H1 (cell line): ENCODE measurements at regions not wholly inside any gene's neighbourhood (a gene's known extent, or its start where the extent isn't known, plus 50 kb on each side); places are given as distances from the start of the nearest gene placed in this dataset.
A peak's percentile ranks its signal among the peaks of the same experiment; 100 is the strongest.

Experiments
- CTCF ChIA-PET: fragments of 300-600 bp; sonication (Branson Sonifier 250); formaldehyde crosslinking; loops from one replicate; lab custom pipeline; 2021; ENCODE audit not compliant: partially characterized antibody; lab: Charles Lee
- POLR2A ChIA-PET: fragments of 300-600 bp; sonication (Branson Sonifier 250); formaldehyde crosslinking; loops from one replicate; lab custom pipeline; 2021; ENCODE audit warnings: inconsistent platforms; ENCODE audit not compliant: partially characterized antibody; lab: Charles Lee
- DNase-seq, 2 experiments: peaks; one replicate each; pipeline versions ENCODE4 v3.0.0 to v3.0.0-alpha.2; 2010 to 2022; ENCODE audit warnings: low spot score in 2 of 2, low read depth in 1 of 2, mixed read lengths in 1 of 2
- FAIRE-seq: peaks from 2 replicates; lab custom pipeline; 2011; peaks lifted over from hg19 to GRCh38; lab: Jason Lieb, UNC
- H2AFZ ChIP-seq: 2 replicates; pipeline ENCODE4 v1.8.1; 2012; ENCODE audit warnings: low read length, inconsistent platforms
- H2AK5ac ChIP-seq: 2 replicates; pipeline ENCODE4 v1.6.1; 2013; ENCODE audit warnings: low read depth, low read length
- H2BK120ac ChIP-seq: replicated peaks from 2 replicates; pipeline ENCODE3; 2013; ENCODE audit warnings: low read depth, low read length, inconsistent platforms
- H2BK12ac ChIP-seq: 2 replicates; pipeline ENCODE4 v1.6.1; 2013; ENCODE audit warnings: low read depth, low read length
- H2BK15ac ChIP-seq: 2 replicates; pipeline ENCODE4 v1.6.1; 2013; ENCODE audit warnings: low read length
- H2BK20ac ChIP-seq: 2 replicates; pipeline ENCODE4 v1.6.1; 2013; ENCODE audit warnings: low read length
- H2BK5ac ChIP-seq: 2 replicates; pipeline ENCODE4 v1.6.1; 2013; ENCODE audit warnings: low read depth, low read length
- H3K14ac ChIP-seq: 2 replicates; pipeline ENCODE4 v1.6.1; 2013; ENCODE audit warnings: inconsistent platforms; ENCODE audit not compliant: insufficient read length
- H3K18ac ChIP-seq: 2 replicates; pipeline ENCODE4 v1.6.1; 2013; ENCODE audit warnings: low read length; ENCODE audit errors: extremely low read depth
- H3K23ac ChIP-seq: 2 replicates; pipeline ENCODE4 v1.6.1; 2013; ENCODE audit warnings: inconsistent platforms; ENCODE audit not compliant: insufficient read length
- H3K23me2 ChIP-seq: 2 replicates; pipeline ENCODE4 v1.6.1; 2013; ENCODE audit warnings: low read depth, low read length
- H3K27ac ChIP-seq: 2 replicates; pipeline ENCODE4 v1.6.1; 2011; ENCODE audit warnings: low read depth, low read length, inconsistent platforms
- H3K27me3 ChIP-seq, 4 experiments: replicated peaks in 1 of 4; 1 replicate in 1 of 4; 2 replicates in 3 of 4; pipeline versions ENCODE4 v1.6.1 to v1.8.1; 2011 to 2013; ENCODE audit warnings: low read length in 3 of 4, mild to moderate bottlenecking in 3 of 4, inconsistent platforms in 2 of 4, mixed read lengths in 2 of 4, moderate library complexity in 1 of 4; ENCODE audit not compliant: control insufficient read depth in 3 of 4, insufficient read depth in 3 of 4; ENCODE audit errors: extremely low read depth in 1 of 4
- H3K36me3 ChIP-seq, 4 experiments: 2 replicates each; pipeline versions ENCODE4 v1.6.1 to v1.8.1; 2011 to 2013; ENCODE audit warnings: mild to moderate bottlenecking in 4 of 4, low read length in 3 of 4, moderate library complexity in 2 of 4, control low read depth in 1 of 4, inconsistent platforms in 1 of 4; ENCODE audit not compliant: insufficient read depth in 4 of 4, control insufficient read depth in 2 of 4
- H3K4ac ChIP-seq: replicated peaks from 2 replicates; pipeline ENCODE3; 2013; ENCODE audit warnings: low read length, low read depth, mixed read lengths, inconsistent platforms; ENCODE audit not compliant: insufficient read length
- H3K4me1 ChIP-seq, 4 experiments: replicated peaks in 1 of 4; 1 replicate in 1 of 4; 2 replicates in 3 of 4; pipeline versions ENCODE4 v1.6.1 to v1.8.1; 2011 to 2013; ENCODE audit warnings: low read length in 3 of 4, inconsistent platforms in 2 of 4, mixed read lengths in 1 of 4; ENCODE audit not compliant: insufficient read depth in 4 of 4, control insufficient read depth in 3 of 4
- H3K4me2 ChIP-seq, 2 experiments: 2 replicates each; pipeline versions ENCODE4 v1.6.1 to v1.8.1; 2011 to 2013; ENCODE audit warnings: low read depth in 2 of 2, low read length in 2 of 2, control low read depth in 1 of 2, inconsistent platforms in 1 of 2, mild to moderate bottlenecking in 1 of 2; ENCODE audit not compliant: insufficient read depth in 1 of 2
- H3K4me3 ChIP-seq, 4 experiments: fragments of 200-600, 300-600 bp in 1 of 4; sonication (generic), shearing (Covaris generic), sonication (Bioruptor Twin) in 1 of 4; 2 replicates each; pipeline versions ENCODE4 v1.5.1 to v1.8.1; 2011 to 2016; ENCODE audit warnings: low read length in 4 of 4, low read depth in 3 of 4, control low read depth in 2 of 4, inconsistent platforms in 2 of 4, mild to moderate bottlenecking in 2 of 4, mixed read lengths in 1 of 4, moderate library complexity in 1 of 4; ENCODE audit not compliant: insufficient read depth in 2 of 4; ENCODE audit errors: extremely low read depth in 1 of 4
- H3K56ac ChIP-seq: replicated peaks from 2 replicates; pipeline ENCODE3; 2013; ENCODE audit warnings: low read depth, mild to moderate bottlenecking, mixed read lengths, low read length, inconsistent platforms; ENCODE audit not compliant: insufficient read length
- H3K79me1 ChIP-seq: 2 replicates; pipeline ENCODE4 v1.6.1; 2013; ENCODE audit warnings: low read depth, low read length, control low read depth
- H3K79me2 ChIP-seq, 2 experiments: 2 replicates each; pipeline versions ENCODE4 v1.6.1 to v1.8.1; 2012 to 2013; ENCODE audit warnings: low read length in 2 of 2, mild to moderate bottlenecking in 2 of 2, inconsistent platforms in 1 of 2; ENCODE audit not compliant: insufficient read depth in 2 of 2, control insufficient read depth in 1 of 2
- H3K9ac ChIP-seq, 4 experiments: replicated peaks in 1 of 4; 1 replicate in 1 of 4; 2 replicates in 3 of 4; pipeline versions ENCODE4 v1.6.1 to v1.8.1; 2011 to 2013; ENCODE audit warnings: low read depth in 3 of 4, low read length in 3 of 4, control low read depth in 2 of 4, mild to moderate bottlenecking in 2 of 4, moderate library complexity in 2 of 4, inconsistent platforms in 1 of 4; ENCODE audit errors: extremely low read depth in 1 of 4
- H3K9me3 ChIP-seq, 2 experiments: 2 replicates each; pipeline versions ENCODE4 v1.6.1 to v1.8.1; 2012 to 2013; ENCODE audit warnings: mild to moderate bottlenecking in 2 of 2, moderate library complexity in 2 of 2, control low read depth in 1 of 2, inconsistent platforms in 1 of 2, low read depth in 1 of 2, low read length in 1 of 2, mixed read lengths in 1 of 2; ENCODE audit not compliant: insufficient read depth in 2 of 2
- H4K20me1 ChIP-seq, 2 experiments: replicated peaks in 1 of 2; 2 replicates each; pipeline versions ENCODE3 to v1.8.1; 2011 to 2013; ENCODE audit warnings: inconsistent platforms in 2 of 2, low read length in 2 of 2, mild to moderate bottlenecking in 1 of 2; ENCODE audit not compliant: insufficient read depth in 2 of 2, control insufficient read depth in 1 of 2
- H4K5ac ChIP-seq: 2 replicates; pipeline ENCODE4 v1.6.1; 2013; ENCODE audit warnings: low read length, low read depth, mixed read lengths, inconsistent platforms; ENCODE audit not compliant: insufficient read length
- H4K8ac ChIP-seq: 2 replicates; pipeline ENCODE4 v1.8.0; 2013; ENCODE audit warnings: mild to moderate bottlenecking, moderate library complexity, low read length, inconsistent platforms; ENCODE audit not compliant: insufficient read depth; ENCODE audit errors: extremely low read depth
- H4K91ac ChIP-seq: replicated peaks from 2 replicates; pipeline ENCODE3; 2013; ENCODE audit warnings: low read length, mixed read lengths, inconsistent platforms; ENCODE audit not compliant: insufficient read length
- CBX8 ChIP-seq: fragments of 300-800, 300-1000 bp; sonication (generic); IDR thresholded peaks from 2 replicates; pipeline ENCODE4 v1.7.1; 2016; ENCODE audit warnings: low read depth, low read length, borderline replicate concordance
- EZH2 ChIP-seq: fragments of 200-600 bp; sonication (generic); IDR thresholded peaks from 2 replicates; pipeline ENCODE4 v1.7.1; 2012; ENCODE audit warnings: low read depth, mild to moderate bottlenecking, moderate library complexity, low read length, inconsistent platforms; ENCODE audit not compliant: severe bottlenecking
- HDAC6 ChIP-seq: IDR thresholded peaks from one replicate; pipeline ENCODE4 v1.7.1; 2012; ENCODE audit warnings: low read depth, mild to moderate bottlenecking, inconsistent platforms, low read length, moderate library complexity
- POU5F1 ChIP-seq: IDR thresholded peaks from 2 replicates; pipeline ENCODE4 v1.6.1; 2011; ENCODE audit warnings: low read depth, mild to moderate bottlenecking, low read length, moderate library complexity
- SP4 ChIP-seq: IDR thresholded peaks from 2 replicates; pipeline ENCODE4 v1.6.1; 2012; ENCODE audit warnings: low read length, inconsistent platforms
- WGBS, 2 experiments: shearing (Covaris generic) in 1 of 2; methylation state at CpG; one replicate each; pipeline versions ENCODE4 v1.1.6 to v1.1.7; 2013 to 2015; ENCODE audit warnings: low lambda C conversion rate in 2 of 2, mixed read lengths in 2 of 2, inconsistent platforms in 1 of 2, low coverage in 1 of 2, missing lambda C conversion rate in 1 of 2; ENCODE audit not compliant: insufficient replicate concordance in 2 of 2, insufficient coverage in 1 of 2, insufficient read length in 1 of 2; ENCODE audit errors: extremely low coverage in 1 of 2, missing lambda C conversion rate in 1 of 2; 5-methylcytosine and 5-hydroxymethylcytosine counted together

DNA sequence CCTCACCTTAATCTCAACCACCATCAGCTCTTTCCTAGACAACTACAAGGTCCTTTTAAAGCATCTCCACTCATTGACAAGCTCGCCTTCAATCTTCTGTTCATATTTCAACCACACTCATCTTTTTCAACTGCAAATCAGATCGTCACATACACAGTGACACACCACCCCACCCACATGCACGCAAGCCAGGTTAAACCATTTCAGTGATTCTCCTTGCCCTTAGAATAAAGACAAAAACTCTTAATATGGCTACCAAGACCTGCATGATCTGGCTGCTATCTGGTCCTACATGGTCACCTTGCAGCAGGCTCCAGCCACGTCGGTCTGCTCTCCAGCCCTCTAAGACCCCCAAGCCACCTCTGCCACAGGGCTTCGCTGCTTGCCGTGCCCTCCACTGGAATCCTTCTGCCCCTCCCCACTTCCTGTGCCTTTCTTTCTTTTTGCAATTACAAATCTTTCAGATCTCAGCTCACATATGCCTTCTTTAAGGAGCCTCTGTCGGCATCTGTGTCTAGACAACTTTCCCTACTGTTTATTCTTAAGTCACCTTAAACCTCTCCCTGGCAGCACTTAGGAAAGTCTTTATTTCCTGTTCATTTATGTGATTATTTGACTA is 507.3 kb upstream of the ARID1B start:
- H3K56ac ChIP-seq: no peak overlapping the region
- no peak overlapping the region for H4K91ac ChIP-seq
- no peaks in the 10 kb centered on the region for H4K20me1 ChIP-seq
- no peak overlapping the region for H3K18ac ChIP-seq
- H3K27me3 ChIP-seq: no peaks in the 10 kb centered on the region
- H4K5ac ChIP-seq: no peak overlapping the region
- H3K27ac ChIP-seq: no peak overlapping the region
- no peak overlapping the region for H3K14ac ChIP-seq
- H3K4me1 ChIP-seq: no peaks in the 10 kb centered on the region; a peak in 2 of 7 replicates
- H3K9ac ChIP-seq: no peak overlapping the region
- ChIA-PET POLR2A (no interaction called here), CTCF (no interaction called here)
- H3K4ac ChIP-seq: no peak overlapping the region
- no peak overlapping the region for H2BK15ac ChIP-seq
- no peak overlapping the region for H2BK120ac ChIP-seq
- DNase-seq (no peak), FAIRE-seq (no peak)
- 0 out of 2 replicates have a peak overlapping the region, but pooled peaks have one; percentile 8 for H2AFZ ChIP-seq
- H4K8ac ChIP-seq: no peak overlapping the region
- no peaks in the 10 kb centered on the region for H3K36me3 ChIP-seq
- WGBS, 2 experiments: 86% methylated on average over 8 of the region's 8 CpGs; no CpG with 5 or more reads in 1 of the 2 experiments
- no peaks in the 10 kb centered on the region for H3K79me2 ChIP-seq
- no peaks in the 10 kb centered on the region for H3K9me3 ChIP-seq
- H3K23ac ChIP-seq: no peak overlapping the region
- H3K4me3 ChIP-seq: no peak overlapping the region
- H3K23me2 ChIP-seq: no peaks in the 10 kb centered on the region
- no peak overlapping the region; the same call in 1 of the 2 replicates for H2BK20ac ChIP-seq
- H3K79me1 ChIP-seq: no peaks in the 10 kb centered on the region
- H2BK5ac ChIP-seq: no peak overlapping the region
- H3K4me2 ChIP-seq: no peak overlapping the region
- H2AK5ac ChIP-seq: no peak overlapping the region
- no peak overlapping the region for H2BK12ac ChIP-seq
- TF ChIP-seq CBX8: no peak
- no peak for TF ChIP-seq HDAC6
- no peak for TF ChIP-seq SP4
- no peak for TF ChIP-seq EZH2
- no peak for TF ChIP-seq POU5F1
